Activated CD4-positive, alpha-beta memory T cell treated with anti-CD3 and anti-CD28 coated beads for 36 hours (primary cell): ENCODE measurements at regions not wholly inside any gene's neighbourhood (a gene's known extent, or its start where the extent isn't known, plus 50 kb on each side); places are given as distances from the start of the nearest gene placed in this dataset.

ENCODE experiments used
- CTCF ChIA-PET: fragments of 350-600 bp; sonication (Branson Sonifier 250); formaldehyde crosslinking; loops from one replicate; lab custom pipeline; 2021; ENCODE audit warnings: antibody characterized with exemption, inconsistent platforms; lab: Charles Lee
- POLR2A ChIA-PET: fragments of 350-600 bp; sonication (Branson Sonifier 250); formaldehyde crosslinking; loops from one replicate; lab custom pipeline; 2021; ENCODE audit warnings: antibody characterized with exemption; lab: Charles Lee
- DNase-seq: peaks from one replicate; pipeline ENCODE4 v3.0.0-alpha.2; 2020
- H3K27ac Mint-ChIP-seq: one replicate; pipeline ENCODE4 v1.8.0; 2021; ENCODE audit warnings: mixed read lengths
- H3K27me3 Mint-ChIP-seq: one replicate; pipeline ENCODE4 v1.8.0; 2021; ENCODE audit warnings: mixed read lengths
- H3K36me3 Mint-ChIP-seq: one replicate; pipeline ENCODE4 v1.8.0; 2021; ENCODE audit warnings: mixed read lengths
- H3K4me1 Mint-ChIP-seq: one replicate; pipeline ENCODE4 v1.8.0; 2021; ENCODE audit warnings: low read depth, mixed read lengths
- H3K4me3 Mint-ChIP-seq: one replicate; pipeline ENCODE4 v1.8.0; 2021; ENCODE audit warnings: mild to moderate bottlenecking, mixed read lengths
- H3K9me3 Mint-ChIP-seq: one replicate; pipeline ENCODE4 v1.8.0; 2021; ENCODE audit warnings: mixed read lengths
- intact Hi-C: fragments of 100-400 bp; cut with micrococcal nuclease; formaldehyde crosslinking; loops from one replicate; pipeline ENCODE4 v1.15.1; 2023

DNA sequence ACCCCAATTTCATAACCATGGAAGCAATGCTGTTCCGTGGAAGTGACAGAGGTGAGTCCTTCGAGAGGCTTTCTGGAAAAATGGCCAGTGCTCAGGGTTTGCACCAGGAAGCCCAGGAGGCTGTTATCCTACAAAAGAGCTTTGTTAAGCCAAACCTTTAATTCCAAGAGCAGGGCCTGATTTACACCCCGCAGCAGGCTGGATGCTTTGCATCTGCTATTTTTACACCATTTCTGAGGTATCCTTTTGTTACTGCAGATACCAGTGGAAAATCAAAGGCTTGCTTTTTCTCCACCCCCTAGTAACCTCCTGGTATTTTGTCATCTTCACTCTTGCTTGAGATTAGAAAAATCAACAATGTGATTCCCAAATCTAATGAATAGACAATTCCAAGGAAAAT is 380.6 kb downstream of the SOX11 start:
- DNase-seq, result no peak
- no peaks in the 10 kb centered on the region for H3K4me1 Mint-ChIP-seq
- no peaks in the 10 kb centered on the region for H3K27me3 Mint-ChIP-seq
- no peak overlapping the region for H3K4me3 Mint-ChIP-seq
- ChIA-PET CTCF (no interaction called here), POLR2A (no interaction called here)
- no peaks in the 10 kb centered on the region for H3K9me3 Mint-ChIP-seq
- intact Hi-C loops, result no loop called here
- no peak overlapping the region for H3K27ac Mint-ChIP-seq
- no peaks in the 10 kb centered on the region for H3K36me3 Mint-ChIP-seq

DNA sequence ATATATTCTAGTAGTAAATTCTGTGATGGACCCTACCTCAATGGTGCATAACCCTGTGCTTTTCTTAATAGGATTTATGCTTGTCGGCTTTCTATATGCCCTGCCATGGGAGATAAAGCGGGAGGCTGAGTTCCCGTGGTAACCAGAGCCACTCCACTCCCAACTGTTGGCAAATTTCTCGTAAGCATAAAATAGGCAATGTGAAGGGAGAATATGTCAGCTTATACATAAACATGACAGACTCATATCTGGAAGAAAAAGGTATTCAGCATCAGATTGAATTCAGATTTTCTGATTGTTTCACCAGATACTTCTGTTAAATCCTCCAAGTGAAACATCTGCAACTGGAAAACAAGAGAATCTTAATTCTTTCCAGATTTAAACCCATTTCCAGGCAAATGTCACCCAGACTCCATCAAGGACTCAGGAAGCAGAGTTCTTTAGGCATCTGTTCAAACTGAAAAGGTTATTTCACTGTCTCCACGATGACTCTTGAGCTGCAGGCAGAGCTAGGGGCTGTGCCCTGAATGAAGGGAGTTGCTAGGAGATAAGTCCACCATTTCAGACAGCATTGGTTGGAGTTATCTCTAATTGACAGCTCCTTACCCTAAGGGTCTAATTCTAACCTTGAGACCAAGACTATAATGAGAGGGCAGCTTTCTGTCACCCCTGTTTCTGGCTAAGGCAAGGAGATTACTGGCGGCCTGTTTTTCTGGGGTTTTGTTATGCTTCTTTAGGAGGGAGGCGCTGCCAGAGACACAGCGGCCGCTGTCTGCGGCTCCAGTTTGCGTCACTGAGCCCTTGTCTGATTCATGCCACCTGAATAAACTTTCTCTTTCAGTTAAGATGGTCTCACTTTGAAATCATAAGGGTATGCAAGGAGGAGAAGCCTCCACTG is 381.3 kb downstream of the SOX11 start:
- H3K4me1 Mint-ChIP-seq, result no peaks in the 10 kb centered on the region

GRCh38 chr2:6074089-6074643 is 382.0 kb downstream of the SOX11 start:
- intact Hi-C loops, result no loop called here
- Mint-ChIP-seq H3K9me3 (no peaks in the 10 kb centered on the region), H3K4me1 (no peaks in the 10 kb centered on the region), H3K36me3 (no peaks in the 10 kb centered on the region), H3K4me3 (no peak overlapping the region), H3K27me3 (no peaks in the 10 kb centered on the region), H3K27ac (no peak overlapping the region)
- CTCF ChIA-PET, result no interaction called here
- POLR2A ChIA-PET, result no interaction called here
- DNase-seq, result no peak

More for the DNA sequence above, 381.3 kb downstream of the SOX11 start:
- H3K27me3 Mint-ChIP-seq, result no peaks in the 10 kb centered on the region
- POLR2A ChIA-PET, result no interaction called here
- H3K9me3 Mint-ChIP-seq, result no peaks in the 10 kb centered on the region
- no peak overlapping the region for H3K27ac Mint-ChIP-seq
- CTCF ChIA-PET, result no interaction called here
- H3K4me3 Mint-ChIP-seq, result no peak overlapping the region
- no peaks in the 10 kb centered on the region for H3K36me3 Mint-ChIP-seq
- no peak for DNase-seq
- intact Hi-C loops, result no loop called here

DNA sequence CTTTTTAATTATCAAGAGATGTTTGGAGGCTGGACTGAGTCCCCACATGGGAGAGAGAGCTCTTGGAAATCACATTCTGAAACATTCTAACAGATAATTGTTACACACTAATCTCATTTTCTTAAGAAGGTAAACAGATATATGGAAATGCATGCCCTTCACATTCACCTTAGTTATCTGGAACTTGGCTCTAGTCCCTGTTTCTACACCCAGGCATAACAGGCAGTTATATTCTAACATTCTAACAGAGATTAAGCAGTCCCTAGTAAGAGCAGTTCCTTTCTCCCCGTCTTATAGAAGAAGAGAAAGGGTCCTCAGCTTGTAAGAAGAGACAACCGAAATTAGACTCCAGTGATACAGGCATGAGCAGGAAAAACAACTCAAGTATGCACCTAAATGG is 385.4 kb downstream of the SOX11 start:
- POLR2A ChIA-PET, result no interaction called here
- no peak overlapping the region for H3K27ac Mint-ChIP-seq

GRCh38 chr2:6078414-6078813 is 386.2 kb downstream of the SOX11 start:
- ChIA-PET CTCF (no interaction called here), POLR2A (no interaction called here)
- intact Hi-C loops, result no loop called here
- DNase-seq, result no peak
- H3K27me3 Mint-ChIP-seq, result no peaks in the 10 kb centered on the region
- no peaks in the 10 kb centered on the region for H3K4me1 Mint-ChIP-seq
- H3K4me3 Mint-ChIP-seq, result no peak overlapping the region
- no peaks in the 10 kb centered on the region for H3K36me3 Mint-ChIP-seq
- no peak overlapping the region for H3K27ac Mint-ChIP-seq
- H3K9me3 Mint-ChIP-seq, result no peaks in the 10 kb centered on the region

More for the DNA sequence above, 385.4 kb downstream of the SOX11 start:
- H3K27me3 Mint-ChIP-seq, result no peaks in the 10 kb centered on the region
- no peaks in the 10 kb centered on the region for H3K9me3 Mint-ChIP-seq
- intact Hi-C loops, result no loop called here
- DNase-seq, result no peak
- H3K36me3 Mint-ChIP-seq, result no peaks in the 10 kb centered on the region
- CTCF ChIA-PET, result no interaction called here
- H3K4me3 Mint-ChIP-seq, result no peak overlapping the region
- H3K4me1 Mint-ChIP-seq, result no peaks in the 10 kb centered on the region

- no peaks in the 10 kb centered on the region for H3K4me1 Mint-ChIP-seq
- CTCF ChIA-PET, result no interaction called here
- intact Hi-C loops, result no loop called here
Measured at GRCh38 chr2:6079405-6079804, 387.2 kb downstream of the SOX11 start.

GRCh38 chr2:6080932-6081753 is 389.0 kb downstream of the SOX11 start:
- DNase-seq, result no peak
- H3K36me3 Mint-ChIP-seq, result no peaks in the 10 kb centered on the region
- no peaks in the 10 kb centered on the region for H3K27me3 Mint-ChIP-seq
- H3K4me1 Mint-ChIP-seq, result no peaks in the 10 kb centered on the region
- POLR2A ChIA-PET, result no interaction called here
- no peaks in the 10 kb centered on the region for H3K9me3 Mint-ChIP-seq
- no peak overlapping the region for H3K27ac Mint-ChIP-seq
- CTCF ChIA-PET, result no interaction called here
- intact Hi-C loops, result no loop called here
- no peak overlapping the region for H3K4me3 Mint-ChIP-seq

More at GRCh38 chr2:6079405-6079804, 387.2 kb downstream of the SOX11 start:
- no peaks in the 10 kb centered on the region for H3K9me3 Mint-ChIP-seq
- POLR2A ChIA-PET, result no interaction called here
- no peak overlapping the region for H3K27ac Mint-ChIP-seq
- no peaks in the 10 kb centered on the region for H3K27me3 Mint-ChIP-seq
- no peak overlapping the region for H3K4me3 Mint-ChIP-seq
- no peak for DNase-seq
- no peaks in the 10 kb centered on the region for H3K36me3 Mint-ChIP-seq

GRCh38 chr2:6081955-6082624 is 389.9 kb downstream of the SOX11 start:
- intact Hi-C loops, result no loop called here
- no peaks in the 10 kb centered on the region for H3K4me1 Mint-ChIP-seq
- peaks cover 2% of the 10 kb centered on the region for H3K9me3 Mint-ChIP-seq
- H3K27me3 Mint-ChIP-seq, result no peaks in the 10 kb centered on the region
- DNase-seq, result no peak
- H3K4me3 Mint-ChIP-seq, result no peak overlapping the region
- no peaks in the 10 kb centered on the region for H3K36me3 Mint-ChIP-seq
- no peak overlapping the region for H3K27ac Mint-ChIP-seq
- POLR2A ChIA-PET, result no interaction called here
- CTCF ChIA-PET, result no interaction called here

DNA sequence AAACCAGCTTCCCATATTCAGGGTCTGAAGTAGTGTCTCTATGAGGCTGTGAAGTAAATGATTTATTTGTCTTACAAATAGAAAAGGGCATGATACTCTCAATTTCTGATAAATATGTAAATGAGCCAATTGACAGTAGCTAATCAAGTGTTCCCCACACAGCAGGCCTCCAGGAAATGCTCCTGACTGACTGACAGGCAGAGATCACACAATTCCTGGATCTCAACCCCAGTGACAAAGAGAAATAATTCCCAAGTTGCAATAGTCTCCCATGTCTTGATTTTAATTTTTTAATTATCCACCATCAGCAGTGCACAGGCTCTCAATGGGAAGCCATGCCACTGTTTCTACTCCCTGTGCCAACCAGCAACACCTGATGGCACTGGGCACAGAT is 390.4 kb downstream of the SOX11 start:
- peaks cover 2% of the 10 kb centered on the region for H3K9me3 Mint-ChIP-seq
- POLR2A ChIA-PET, result no interaction called here

GRCh38 chr2:6083136-6083535 is 391.0 kb downstream of the SOX11 start:
- no peak overlapping the region for H3K4me3 Mint-ChIP-seq
- DNase-seq, result no peak
- peaks cover 2% of the 10 kb centered on the region for H3K9me3 Mint-ChIP-seq
- H3K36me3 Mint-ChIP-seq, result no peaks in the 10 kb centered on the region
- H3K27ac Mint-ChIP-seq, result no peak overlapping the region
- H3K4me1 Mint-ChIP-seq, result no peaks in the 10 kb centered on the region
- ChIA-PET CTCF (no interaction called here), POLR2A (no interaction called here)
- H3K27me3 Mint-ChIP-seq, result no peaks in the 10 kb centered on the region
- intact Hi-C loops, result no loop called here

More for the DNA sequence above, 390.4 kb downstream of the SOX11 start:
- Mint-ChIP-seq H3K27ac (no peak overlapping the region), H3K27me3 (no peaks in the 10 kb centered on the region), H3K4me1 (no peaks in the 10 kb centered on the region), H3K36me3 (no peaks in the 10 kb centered on the region), H3K4me3 (no peak overlapping the region)
- no peak for DNase-seq
- CTCF ChIA-PET, result no interaction called here
- intact Hi-C loops, result no loop called here

GRCh38 chr2:6089474-6089873 is 397.3 kb downstream of the SOX11 start:
- Mint-ChIP-seq H3K27me3 (no peaks in the 10 kb centered on the region), H3K36me3 (no peaks in the 10 kb centered on the region), H3K9me3 (peaks cover 6% of the 10 kb centered on the region), H3K4me3 (no peak overlapping the region), H3K27ac (no peak overlapping the region), H3K4me1 (no peaks in the 10 kb centered on the region)
- ChIA-PET POLR2A (no interaction called here), CTCF (no interaction called here)
- intact Hi-C loops, result no loop called here
- DNase-seq, result no peak

DNA sequence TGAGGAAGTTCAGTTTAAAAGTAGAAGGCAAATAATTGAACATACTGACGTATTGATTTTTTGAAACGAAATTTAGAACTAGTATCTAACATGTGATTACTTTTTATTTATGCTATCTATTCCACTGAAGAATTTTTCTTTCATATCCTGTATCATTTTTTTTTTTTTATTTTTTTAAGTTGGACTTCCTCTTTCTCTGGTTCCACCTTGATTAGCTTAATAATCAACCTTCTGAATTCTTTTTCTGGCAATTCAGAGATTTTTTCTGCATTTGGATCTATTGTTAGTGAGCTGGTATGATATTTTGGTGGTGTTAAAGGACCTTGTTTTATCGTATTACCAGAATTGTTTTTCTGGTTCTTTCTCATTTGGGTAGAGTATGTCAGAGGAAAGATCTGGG is 411.2 kb downstream of the SOX11 start:
- Mint-ChIP-seq H3K9me3 (peaks cover 4% of the 10 kb centered on the region), H3K36me3 (no peaks in the 10 kb centered on the region), H3K4me1 (no peaks in the 10 kb centered on the region), H3K4me3 (no peak overlapping the region), H3K27me3 (no peaks in the 10 kb centered on the region), H3K27ac (no peak overlapping the region)
- intact Hi-C loops, result no loop called here
- ChIA-PET POLR2A (no interaction called here), CTCF (interaction anchor here (0.7 kb wide), 1 partner anchor 15 kb away, joined by 3 read pairs; no protein-coding TSS in a partner anchor)
- DNase-seq, result no peak
